ENCODE measurements at regions not wholly inside any gene's neighbourhood (a gene's known extent, or its start where the extent isn't known, plus 50 kb on each side); places are given as distances from the start of the nearest gene placed in this dataset.

- no peak for DNase-seq (ENCODE audit: low spot score)
Measured at GRCh38 chr15:66999046-66999968, 66.1 kb upstream of the SMAD3 start.

GRCh38 chr15:67000896-67001295 is 64.5 kb upstream of the SMAD3 start:
- no peak for DNase-seq (ENCODE audit: low spot score)

GRCh38 chr15:67002368-67002767 is 63.0 kb upstream of the SMAD3 start:
- DNase-seq (ENCODE audit: low spot score), result no peak

GRCh38 chr15:67003586-67003985 is 61.8 kb upstream of the SMAD3 start:
- DNase-seq (ENCODE audit: low spot score), result no peak

- no peak for DNase-seq (ENCODE audit: low spot score)
Measured at GRCh38 chr15:67004142-67004541, 61.3 kb upstream of the SMAD3 start.

GRCh38 chr15:67005294-67005996 is 60.0 kb upstream of the SMAD3 start:
- no peak for DNase-seq (ENCODE audit: low spot score)

GRCh38 chr15:67006083-67007065 is 59.0 kb upstream of the SMAD3 start:
- DNase-seq (ENCODE audit: low spot score), result no peak

- DNase-seq (ENCODE audit: low spot score), result no peak
Measured at GRCh38 chr15:67009576-67010569, 55.5 kb upstream of the SMAD3 start.

GRCh38 chr15:67010898-67011616 is 54.3 kb upstream of the SMAD3 start:
- DNase-seq (ENCODE audit: low spot score), result no peak

GRCh38 chr15:67011617-67012005 is 53.8 kb upstream of the SMAD3 start:
- DNase-seq (ENCODE audit: low spot score), result no peak

- no peak for DNase-seq (ENCODE audit: low spot score)
Measured at GRCh38 chr15:67013696-67014095, 51.7 kb upstream of the SMAD3 start.

Measured in umbilical cord (tissue), 1 donor.